Muscle of arm (tissue), 1 donor: ENCODE measurements at regions not wholly inside any gene's neighbourhood (a gene's known extent, or its start where the extent isn't known, plus 50 kb on each side); places are given as distances from the start of the nearest gene placed in this dataset.

Experiments used
- DNase-seq: peaks from one replicate; pipeline ENCODE4 v3.0.0-alpha.2; 2013

DNA sequence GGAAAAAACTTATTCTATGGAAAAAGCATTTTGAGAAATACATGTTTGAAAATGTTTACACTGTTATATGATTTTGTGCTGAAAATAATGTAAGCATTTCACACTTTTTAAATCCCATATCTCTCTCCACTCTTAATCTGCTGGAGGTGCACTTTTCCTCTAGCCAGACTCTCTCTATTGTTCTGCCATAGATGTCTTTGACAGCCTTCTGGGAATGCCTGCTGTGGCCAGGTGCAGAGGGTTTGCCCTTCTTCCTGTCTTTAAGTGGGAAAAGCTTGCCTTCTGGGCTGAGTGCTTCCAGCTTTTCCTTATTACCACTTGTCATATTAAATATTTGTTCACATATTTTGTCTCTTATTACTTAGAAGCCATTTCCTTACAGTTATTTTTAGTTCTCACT lies 60.1 kb upstream of the PPM1H start:
- DNase-seq = no peak

DNA sequence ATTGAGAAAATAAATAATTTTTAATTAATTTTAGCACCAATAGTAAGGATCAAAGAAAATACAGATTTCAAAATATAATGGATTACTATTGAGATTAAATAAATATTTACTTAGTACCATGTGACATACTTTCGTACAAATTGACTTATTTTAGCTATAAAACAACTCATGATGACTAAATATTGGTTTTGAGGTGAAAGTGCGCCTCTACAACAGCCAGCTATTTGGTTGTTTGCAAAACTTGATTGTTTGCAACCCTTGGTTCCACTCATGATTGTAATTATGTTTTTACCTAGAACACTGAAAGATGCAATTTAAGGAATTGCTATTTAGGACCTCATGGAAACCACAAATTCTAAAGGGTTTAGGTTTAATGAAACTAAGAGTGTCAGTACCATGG lies 51.9 kb upstream of the PPM1H start:
- DNase-seq = no peak
